HG03135 (cell line): ENCODE measurements at regions not wholly inside any gene's neighbourhood (a gene's known extent, or its start where the extent isn't known, plus 50 kb on each side); places are given as distances from the start of the nearest gene placed in this dataset.
"Not testable (repeated sequence)": the region's sequence is repeated elsewhere in the genome, so short reads cannot be mapped to it uniquely, and the experiment has no call there.

Source experiments
- ATAC-seq: cut with Tn5 transposase; IDR thresholded peaks from one replicate; pipeline ENCODE4 v1.9.1; 2021; ENCODE audit warnings: mild to moderate bottlenecking, moderate library complexity; ENCODE audit not compliant: unreplicated experiment

DNA sequence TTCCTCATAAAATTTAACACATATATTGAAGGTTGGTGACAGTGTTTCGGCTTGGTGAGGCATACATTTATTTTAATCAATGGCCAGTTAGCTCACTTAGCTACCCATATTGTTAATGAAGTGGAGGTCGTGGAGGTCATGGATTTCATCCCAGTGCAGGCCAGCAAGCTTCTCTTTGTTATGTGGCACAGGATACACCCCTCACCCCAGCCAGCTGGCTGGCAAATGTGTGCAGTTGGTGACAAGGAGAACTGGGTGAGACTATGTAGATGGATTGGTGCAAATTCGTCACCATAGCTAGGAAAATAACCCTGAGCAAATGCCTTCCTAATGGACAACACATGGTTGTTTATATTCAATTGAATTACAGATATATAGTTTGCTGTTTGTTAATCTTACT is 50.5 kb upstream of the FOXP2 start:
- ATAC-seq: no peak

DNA sequence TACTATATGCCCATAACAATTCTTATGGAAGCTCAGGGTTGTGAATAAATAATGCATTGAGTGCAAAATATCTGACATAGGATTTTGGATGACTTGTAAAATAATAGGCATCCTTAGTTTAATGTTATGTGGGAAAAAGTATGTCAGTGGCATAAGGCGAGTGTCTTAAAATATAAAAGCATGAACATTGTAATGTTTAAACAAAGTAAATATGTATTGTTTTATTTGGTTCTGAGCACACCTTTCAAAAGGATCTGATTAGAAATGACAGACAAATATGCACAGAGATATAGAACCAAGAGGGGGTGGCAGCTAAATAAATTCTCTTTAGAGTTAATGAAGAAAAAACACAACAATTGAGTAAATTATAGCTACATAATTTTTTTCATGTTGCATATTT is 51.3 kb upstream of the FOXP2 start:
- no peak for ATAC-seq

DNA sequence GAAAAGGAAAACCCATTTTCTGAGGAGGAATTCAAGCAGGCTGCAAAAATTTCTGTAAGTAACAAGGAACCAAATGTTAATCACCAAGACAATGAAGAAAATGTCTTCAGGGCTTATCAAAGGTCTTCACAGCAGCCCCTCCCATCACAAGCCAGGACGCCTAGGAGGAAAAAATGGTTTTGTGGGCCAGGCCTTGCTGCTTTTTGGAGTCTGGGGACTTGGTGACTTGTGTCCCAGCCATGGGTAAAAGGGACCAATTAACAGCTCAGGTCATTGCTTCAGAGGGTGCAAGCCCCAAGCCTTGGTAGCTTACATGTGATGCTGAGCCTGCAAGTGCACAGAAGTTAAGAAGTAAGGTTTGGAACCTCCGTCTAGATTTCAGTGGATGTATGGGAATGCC is 55.7 kb upstream of the FOXP2 start:
- no peak for ATAC-seq

DNA sequence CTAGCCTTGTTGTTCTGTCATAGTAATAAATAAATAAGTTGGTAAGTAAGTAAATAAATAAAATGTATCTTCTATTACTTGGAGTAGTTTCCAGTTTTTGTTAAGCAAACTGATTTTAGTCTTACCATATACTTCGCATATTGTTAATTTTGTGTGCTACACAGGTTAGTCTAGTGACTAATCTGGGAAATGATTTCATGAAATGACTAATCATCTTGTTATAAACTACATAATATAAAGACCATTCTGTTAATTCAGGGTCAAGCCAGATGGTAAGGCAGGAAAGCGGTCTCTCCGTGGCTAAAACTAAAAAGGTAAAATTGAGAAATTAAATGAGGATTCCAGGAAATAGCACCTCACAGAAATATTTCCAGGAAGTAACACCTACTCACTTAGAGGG is 58.5 kb upstream of the FOXP2 start:
- ATAC-seq: no peak

DNA sequence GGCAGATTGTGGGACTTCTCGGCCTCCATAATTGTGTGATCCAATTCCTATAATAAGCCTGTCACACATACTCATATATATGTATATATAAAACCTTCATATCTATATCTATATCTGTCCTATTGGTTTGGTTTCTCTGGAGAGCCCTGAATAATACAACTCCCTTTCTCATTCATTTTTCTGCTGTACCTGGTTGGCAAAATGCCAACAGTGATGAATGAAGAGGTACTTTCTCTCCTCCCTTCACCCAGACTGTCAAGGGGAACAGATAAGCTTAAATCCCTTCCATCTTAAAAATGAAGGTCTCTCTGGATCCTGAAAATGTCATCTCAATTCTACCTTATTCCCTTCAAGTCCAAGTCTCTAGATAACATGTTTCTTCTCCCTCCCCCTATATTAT is 60.3 kb upstream of the FOXP2 start:
- ATAC-seq: no peak

DNA sequence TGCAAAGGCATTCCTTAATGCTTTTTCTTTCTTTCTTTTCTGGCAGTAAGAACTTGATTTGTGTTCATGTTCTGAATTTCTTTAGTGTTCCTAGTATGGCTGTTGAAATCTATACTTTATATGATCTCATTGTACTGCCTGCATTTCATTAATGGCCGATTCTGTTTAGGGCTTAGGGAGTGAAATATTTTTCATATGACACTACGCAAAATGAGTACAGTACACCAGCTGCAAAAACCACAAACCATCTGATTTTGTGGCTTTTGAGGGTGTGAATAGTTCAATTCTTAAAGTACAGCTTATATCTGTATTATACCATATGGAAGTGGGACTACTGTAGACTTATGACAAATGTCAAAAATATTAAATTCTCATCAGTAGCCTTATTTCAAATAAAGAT is 69.1 kb upstream of the FOXP2 start:
- no peak for ATAC-seq

DNA sequence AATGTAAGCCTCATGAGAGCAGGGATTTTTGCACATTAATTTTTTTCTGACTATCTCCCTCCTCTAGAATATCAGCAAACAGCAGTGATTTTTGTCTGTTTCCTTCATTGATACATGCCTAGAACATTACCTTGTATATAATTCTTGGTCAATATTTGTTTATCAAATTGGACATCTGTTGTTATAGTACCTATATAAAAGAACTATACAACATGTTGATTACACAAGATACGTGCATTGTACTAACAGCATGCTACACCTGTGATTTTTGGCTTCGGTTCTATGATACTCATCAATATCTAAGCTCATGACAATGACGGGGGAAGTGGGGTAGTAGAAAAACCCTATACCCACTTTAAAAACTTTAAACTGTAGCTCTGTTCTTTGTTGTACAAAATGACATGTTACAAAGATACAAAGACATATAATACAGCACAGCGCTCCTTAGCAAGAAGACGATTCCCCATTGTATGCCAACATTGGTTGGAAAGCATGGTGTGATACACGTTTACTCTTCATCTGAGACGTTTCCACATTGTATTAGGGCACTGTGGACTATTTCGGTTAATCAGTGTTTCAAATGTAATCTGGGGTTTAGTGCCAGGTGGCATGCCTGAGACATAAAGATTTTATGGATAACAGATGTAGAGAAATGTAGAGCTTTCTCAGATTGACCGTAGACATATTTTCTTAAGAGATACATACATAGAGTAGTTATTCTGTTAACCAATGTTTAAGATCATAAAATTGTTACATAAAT is 70.5 kb upstream of the FOXP2 start:
- no peak for ATAC-seq

DNA sequence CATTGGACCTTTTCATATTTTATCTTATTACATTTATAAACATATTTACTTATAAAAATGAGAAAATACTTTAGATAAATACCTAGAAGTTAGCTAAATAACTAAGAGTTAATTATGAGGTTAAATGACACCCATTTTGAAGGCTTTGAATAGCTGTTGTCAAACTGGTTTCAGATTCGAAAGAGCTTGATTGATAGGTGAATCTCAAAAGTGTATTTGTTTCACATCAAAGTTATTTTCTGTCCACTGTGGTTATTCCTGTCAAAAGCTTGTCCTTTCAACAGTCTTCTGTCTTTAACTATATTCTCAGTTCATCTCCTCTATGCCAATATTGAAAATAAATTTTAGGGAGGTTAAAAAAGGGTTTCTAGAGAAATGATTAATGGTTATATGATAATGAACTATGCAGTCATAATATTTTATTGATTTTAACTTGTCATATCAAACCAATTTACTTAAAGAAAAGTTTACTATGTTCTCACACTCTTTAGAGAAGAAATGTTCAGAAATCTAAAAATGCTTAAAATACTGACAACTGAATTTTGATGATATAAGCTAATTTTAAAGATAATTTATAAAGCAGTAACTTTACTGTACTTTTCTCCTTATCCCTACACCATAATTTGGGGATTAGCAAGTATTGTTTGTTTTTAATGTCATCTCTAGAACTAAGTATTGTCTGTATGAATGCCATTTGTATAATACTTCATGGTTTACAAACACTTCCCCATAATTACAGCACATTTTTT is 72.0 kb upstream of the FOXP2 start:
- no peak for ATAC-seq

DNA sequence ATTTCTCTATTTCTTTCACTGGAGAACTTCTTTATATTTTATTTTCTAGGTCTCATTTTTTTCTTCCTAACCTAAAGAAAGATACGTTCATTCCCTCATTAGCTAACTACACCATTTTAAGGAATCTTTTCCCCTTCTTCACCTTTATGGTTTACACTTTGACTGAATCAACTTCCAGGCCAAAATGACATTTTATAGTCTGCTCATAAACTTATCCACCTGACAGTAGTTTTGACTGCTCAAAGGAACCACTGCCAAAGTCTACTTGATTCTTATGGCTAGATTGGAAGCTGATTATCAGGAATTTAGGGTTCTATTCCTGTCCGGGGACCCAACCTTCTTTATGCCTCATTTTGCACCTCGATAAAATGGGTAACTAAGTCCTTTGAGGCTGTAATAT is 73.0 kb upstream of the FOXP2 start:
- ATAC-seq: no peak

DNA sequence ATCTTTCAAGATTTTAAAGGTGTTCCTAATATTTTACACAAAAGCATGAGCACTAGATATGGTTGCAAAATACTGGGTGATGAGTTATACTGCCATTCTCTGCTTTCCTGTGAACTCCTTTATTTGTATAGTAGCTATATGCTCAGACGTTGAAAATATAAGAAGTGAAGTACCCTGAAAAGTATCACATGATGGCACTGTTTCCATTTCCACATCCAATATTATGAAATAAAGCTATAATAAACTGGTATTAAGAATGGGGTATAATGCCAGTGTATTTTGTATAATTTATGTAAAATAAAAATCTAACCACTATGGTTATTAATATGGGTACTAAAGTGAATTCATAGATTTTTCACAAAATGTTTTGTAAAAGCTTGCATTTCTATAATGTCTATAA is 79.6 kb upstream of the FOXP2 start:
- no peak for ATAC-seq

DNA sequence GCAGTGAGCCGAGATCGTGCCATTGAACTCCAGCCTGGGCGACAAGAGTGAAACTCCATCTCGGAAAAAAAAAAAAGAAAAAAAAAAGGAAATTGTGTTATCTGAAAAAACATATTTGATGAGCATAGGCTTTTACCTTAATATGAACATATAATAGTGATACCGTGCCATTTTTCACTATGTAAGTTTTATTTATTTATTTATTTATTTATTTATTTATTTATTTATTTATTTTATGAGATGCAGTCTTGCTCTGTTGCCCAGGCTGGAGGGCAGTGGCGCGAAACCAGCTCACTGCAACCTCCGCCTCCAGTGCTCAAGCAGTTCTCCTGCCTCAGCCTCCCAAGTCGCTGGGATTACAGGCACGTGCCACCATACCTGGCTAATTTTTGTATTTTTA is 85.2 kb upstream of the FOXP2 start:
- not testable (repeated sequence) for ATAC-seq

DNA sequence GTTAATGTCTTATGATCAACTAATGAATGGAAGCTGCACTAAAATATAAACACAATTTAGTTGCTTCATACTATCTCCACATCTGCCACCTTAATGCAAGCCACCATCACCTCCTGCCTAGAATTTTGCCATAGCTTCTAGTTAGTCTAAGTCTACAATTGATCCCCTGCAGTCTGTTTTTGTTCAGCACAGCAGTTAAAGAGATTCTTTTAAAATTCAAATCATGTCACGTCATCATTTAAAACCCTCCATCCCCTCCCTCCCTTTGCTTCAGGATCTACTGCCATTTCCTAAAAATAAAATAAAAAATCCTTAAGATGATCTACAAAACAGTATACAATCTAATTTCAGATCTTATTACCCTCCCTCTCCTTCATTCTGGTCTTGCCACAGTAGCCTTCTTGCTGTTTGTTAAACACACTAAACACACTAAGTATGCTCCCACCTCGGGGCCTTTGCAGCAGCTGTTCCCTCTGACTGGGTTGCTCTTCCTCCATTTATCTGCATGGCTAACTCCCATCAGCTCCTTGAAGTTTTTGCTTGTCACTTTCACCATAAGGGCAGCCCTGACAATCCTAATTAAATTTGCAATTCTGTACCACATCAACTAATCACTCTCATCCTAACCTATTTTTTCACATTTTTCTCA is 97.0 kb upstream of the FOXP2 start:
- no peak for ATAC-seq

DNA sequence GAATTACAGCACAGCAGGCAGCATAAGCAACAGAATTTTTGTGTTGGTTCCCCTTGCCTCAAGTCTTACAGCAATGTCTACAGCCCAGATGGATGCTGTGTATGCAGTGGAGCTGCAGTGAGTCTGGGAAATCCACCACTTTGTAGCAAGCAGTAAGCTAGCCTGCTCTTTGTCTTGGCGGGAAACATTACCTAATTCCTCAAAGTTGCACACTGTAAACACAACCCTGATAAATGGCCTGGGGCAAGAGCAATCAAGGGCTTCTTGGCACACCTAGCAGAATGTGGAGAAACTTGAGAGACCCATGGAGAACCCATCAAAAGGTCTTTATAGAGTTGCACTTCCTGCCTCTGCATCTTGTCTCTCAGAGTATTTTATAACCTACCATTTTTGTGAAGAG is 102.0 kb upstream of the FOXP2 start:
- ATAC-seq: no peak

DNA sequence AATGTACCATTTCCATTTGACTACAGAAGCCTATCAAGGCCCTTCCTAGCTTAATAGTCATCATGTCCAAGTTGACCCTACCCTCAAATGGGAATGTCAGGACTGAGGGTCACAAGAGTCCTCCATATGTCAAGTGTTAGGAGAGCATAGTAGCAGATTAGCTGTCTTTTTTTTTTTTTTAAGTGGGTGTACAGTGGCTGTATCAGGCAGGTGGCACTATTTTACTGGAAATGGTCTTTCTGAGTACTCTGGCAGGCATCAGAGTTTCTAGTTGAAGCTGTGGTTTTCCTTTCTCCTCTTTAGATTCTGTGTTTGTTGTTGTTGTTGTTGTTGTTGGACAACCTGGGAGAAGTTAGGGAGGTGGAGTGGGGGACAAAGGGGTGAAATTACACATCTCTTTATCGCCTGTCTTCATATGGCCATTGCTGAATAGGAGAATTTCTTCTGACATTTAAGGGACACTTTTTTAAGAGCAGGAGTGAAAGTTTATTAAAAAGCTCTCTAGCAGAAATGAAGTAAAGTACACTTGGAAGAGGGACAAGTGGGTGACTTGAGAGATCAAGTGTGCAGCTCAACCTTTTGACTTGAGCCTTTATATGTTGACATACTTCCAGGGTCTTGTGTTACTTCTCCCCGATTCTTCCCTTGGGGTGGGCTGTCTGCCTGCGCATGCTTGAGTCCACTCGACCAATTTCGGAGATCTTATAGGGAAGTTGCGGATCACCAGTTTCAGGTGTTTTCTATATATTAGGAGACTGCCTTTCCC is 104.1 kb upstream of the FOXP2 start:
- no peak for ATAC-seq

DNA sequence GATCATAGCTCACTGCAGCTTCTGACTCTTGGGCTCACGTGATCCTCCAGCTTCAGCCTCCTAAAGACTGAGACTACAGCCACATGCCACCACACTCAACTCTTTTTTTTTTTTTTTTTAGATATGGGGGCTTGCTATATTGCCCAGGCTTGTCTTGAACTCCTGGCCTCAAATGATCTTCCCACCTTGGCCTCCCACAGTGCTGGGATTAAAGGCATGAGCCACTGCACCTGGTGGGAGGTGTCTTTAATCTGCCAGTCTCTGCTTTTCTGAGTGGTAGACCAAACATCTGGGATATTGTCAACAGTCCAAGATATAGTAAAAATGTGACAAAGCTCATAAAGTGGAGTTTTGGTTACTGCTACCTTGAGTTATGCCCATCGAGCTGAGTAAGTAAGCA is 104.9 kb upstream of the FOXP2 start:
- ATAC-seq: no peak

DNA sequence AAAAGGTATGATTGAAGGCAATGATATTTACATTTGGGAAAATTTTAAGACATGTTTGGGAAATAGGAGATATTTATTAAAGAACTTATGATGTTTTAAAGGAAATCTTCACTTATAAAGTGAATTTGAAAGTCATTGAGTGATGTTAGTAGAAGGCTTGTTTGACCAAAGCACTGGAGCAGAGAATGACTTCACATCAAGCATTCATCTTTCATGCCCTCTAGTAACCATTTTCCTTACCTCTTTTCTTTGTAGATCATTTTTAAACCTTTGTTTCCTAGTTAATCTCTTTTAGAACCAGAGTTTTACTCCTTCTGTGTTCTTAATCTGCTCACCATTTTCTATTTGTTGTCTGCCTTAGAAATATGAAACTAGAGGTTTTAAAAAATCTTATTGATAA is 111.3 kb upstream of the FOXP2 start:
- no peak for ATAC-seq

DNA sequence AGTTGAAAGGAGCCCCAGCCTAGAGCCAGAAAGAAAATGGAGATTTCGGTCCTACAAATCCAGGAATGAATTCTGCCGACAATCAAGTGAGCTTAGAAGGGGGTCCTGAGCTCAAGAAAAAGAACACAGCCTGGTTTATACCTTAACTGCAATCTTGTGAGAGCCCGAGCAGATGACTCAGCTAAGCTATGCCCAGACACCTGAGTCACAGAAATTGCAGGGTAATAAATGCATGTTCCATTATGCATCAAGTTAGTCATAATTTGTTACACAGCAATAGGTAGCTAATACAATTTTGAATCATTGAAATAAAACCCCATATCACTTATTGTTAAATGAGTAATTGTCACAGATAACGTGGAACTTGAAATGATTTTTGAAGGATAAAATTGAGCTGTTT is 111.8 kb upstream of the FOXP2 start:
- ATAC-seq: no peak

DNA sequence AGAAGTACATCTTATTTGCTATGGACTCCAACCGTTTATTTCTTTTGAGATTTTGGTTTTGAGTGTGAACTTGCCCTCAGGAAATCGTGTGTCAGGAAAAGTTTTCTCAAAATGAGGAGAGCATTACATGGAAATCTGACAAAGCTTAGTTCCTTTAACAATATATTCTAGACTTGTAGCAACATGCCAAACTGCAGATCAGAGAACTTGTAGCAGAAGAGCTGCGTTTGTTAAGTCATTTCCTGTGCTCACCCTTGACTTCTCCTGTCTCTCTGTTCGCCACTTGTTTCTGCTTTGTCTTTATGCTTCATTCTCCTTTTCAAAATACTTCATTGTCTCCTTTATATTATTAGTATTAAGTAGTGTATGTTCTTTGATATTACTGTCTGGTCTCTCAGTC is 116.6 kb upstream of the FOXP2 start:
- ATAC-seq: no peak

DNA sequence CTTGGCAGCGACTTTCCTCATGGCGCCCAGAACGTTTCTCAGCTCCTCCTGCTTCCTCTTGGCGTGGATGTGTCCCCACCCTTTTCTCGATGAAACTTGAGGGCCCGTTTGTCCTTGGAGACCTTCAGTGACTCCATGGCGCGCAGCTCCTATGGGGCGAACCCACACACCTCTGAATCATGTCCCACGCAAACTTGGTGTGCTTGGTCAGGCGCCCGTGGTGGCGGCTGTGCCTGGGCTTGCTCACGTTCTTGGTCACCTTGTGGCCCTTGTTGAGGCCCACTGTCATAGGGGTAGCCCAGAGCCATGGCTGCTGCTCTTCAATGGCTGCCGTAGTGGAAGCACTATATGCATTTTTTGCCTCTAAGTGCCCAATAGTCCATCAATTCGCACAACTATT is 117.5 kb upstream of the FOXP2 start:
- ATAC-seq: no peak

DNA sequence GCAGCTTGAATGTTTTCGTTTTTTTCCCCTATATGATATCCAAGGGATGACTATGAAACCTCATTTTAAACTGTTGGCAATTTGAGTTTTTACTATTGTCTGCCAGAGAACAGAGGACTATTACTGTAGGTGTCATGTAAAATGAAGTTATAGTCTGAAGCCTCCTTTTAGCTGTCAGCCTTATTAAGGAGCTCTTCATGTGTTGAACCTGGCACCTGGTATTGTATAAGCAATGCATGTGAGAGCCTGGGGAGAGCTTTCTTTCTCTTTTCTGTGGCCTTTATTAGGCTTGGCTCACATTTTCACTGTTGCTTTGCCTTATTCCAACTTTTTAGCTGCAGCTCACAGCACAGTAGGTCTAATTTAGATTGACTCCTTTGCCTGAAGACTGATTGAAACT is 119.1 kb upstream of the FOXP2 start:
- no peak for ATAC-seq

DNA sequence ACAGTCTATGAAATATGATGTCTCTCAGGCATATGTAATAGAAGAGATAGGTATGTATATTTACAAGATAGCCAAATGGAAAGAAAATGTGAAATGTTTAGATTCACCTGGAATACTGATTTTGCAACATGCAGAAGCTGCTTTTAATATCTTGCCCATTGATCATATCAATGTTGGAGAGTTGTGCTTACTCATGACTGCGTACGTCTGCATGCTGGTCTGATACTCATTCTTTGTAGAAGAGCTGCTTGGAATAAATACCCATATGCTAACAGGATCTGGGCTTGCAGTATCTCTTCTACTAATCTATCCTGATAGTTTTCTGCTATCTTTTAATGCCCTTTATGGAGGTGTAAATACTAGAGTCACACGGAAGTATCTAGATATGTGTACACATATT is 120.6 kb upstream of the FOXP2 start:
- ATAC-seq: no peak
